SH-SY5Y (cell line): ENCODE measurements at regions not wholly inside any gene's neighbourhood (a gene's known extent, or its start where the extent isn't known, plus 50 kb on each side); places are given as distances from the start of the nearest gene placed in this dataset.

Experiments used
- GATA2 ChIP-seq: IDR thresholded peaks from 2 replicates; pipeline ENCODE4 v1.6.1; 2011; ENCODE audit warnings: mild to moderate bottlenecking, low read depth, low read length
- GATA3 ChIP-seq: IDR thresholded peaks from 2 replicates; pipeline ENCODE4 v1.6.1; 2011; ENCODE audit warnings: low read depth, mild to moderate bottlenecking, low read length, moderate library complexity

DNA sequence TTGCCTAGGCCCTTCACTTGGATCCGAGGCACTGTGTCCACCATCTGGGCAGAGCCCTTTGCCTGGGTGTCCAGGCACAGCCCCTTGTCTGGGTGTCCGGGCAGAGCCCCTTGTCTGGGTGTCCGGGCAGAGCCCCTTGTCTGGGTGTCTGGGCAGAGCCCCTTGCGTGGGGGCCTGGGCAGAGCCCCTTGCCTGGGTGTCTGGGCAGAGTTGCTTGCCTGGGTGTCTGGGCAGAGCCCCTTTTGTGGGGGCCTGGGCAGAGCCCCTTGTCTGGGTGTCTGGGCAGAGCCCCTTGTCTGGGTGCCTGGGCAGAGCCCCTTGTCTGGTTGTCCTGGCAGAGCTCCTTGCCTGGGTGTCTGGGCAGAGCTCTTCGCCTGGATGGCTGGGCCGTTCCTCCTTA lies 443.4 kb upstream of the CDH4 start:
- no peak for TF ChIP-seq GATA2
- TF ChIP-seq GATA3 = no peak
